B cell (primary cell): ENCODE measurements at regions not wholly inside any gene's neighbourhood (a gene's known extent, or its start where the extent isn't known, plus 50 kb on each side); places are given as distances from the start of the nearest gene placed in this dataset.

Source experiments
- ATAC-seq: fragments of 200-7000 bp; cut with Tn5 transposase; one replicate; pipeline ENCODE4 v1.10.0; 2021; ENCODE audit warnings: low read depth, mild to moderate bottlenecking, moderate number of reproducible peaks, moderate library complexity
- CTCF ChIA-PET: fragments of 350-600 bp; sonication (Branson Sonifier 250); formaldehyde crosslinking; loops from one replicate; lab custom pipeline; 2021; ENCODE audit warnings: antibody characterized with exemption, inconsistent platforms; lab: Charles Lee
- POLR2A ChIA-PET: fragments of 350-600 bp; sonication (Branson Sonifier 250); formaldehyde crosslinking; loops from one replicate; lab custom pipeline; 2021; ENCODE audit warnings: antibody characterized with exemption; lab: Charles Lee
- DNase-seq: peaks from one replicate; pipeline ENCODE4 v3.0.0; 2013
- H2AFZ ChIP-seq: 2 replicates; pipeline ENCODE4 v1.6.1; 2012; ENCODE audit warnings: mild to moderate bottlenecking, low read depth, low read length; ENCODE audit not compliant: insufficient read depth, poor library complexity, severe bottlenecking
- H3K27ac ChIP-seq, 2 donors: 1 replicate in 1 of 2; 2 replicates in 1 of 2; pipeline ENCODE4 v1.5.1; 2012 to 2013; ENCODE audit warnings: low read length in 2 of 2, mild to moderate bottlenecking in 2 of 2, moderate library complexity in 1 of 2
- H3K27me3 ChIP-seq, 4 experiments: fragments of 200-600 bp in 1 of 4; sonication (generic) in 1 of 4; replicated peaks in 1 of 4; 1 replicate in 2 of 4; 2 replicates in 2 of 4; pipeline versions ENCODE4 v1.6.1 to v1.7.0; 2013 to 2016; ENCODE audit warnings: low read length in 3 of 4, mild to moderate bottlenecking in 2 of 4, mixed read lengths in 1 of 4, moderate library complexity in 1 of 4; ENCODE audit not compliant: insufficient read depth in 4 of 4, control insufficient read depth in 3 of 4; ENCODE audit errors: control extremely low read depth in 1 of 4
- H3K36me3 ChIP-seq, 2 experiments: replicated peaks in 1 of 2; 1 replicate in 1 of 2; 2 replicates in 1 of 2; pipeline versions ENCODE4 v1.6.1 to v1.7.1; 2013; ENCODE audit warnings: low read length in 1 of 2; ENCODE audit not compliant: insufficient read depth in 2 of 2, control insufficient read depth in 1 of 2; ENCODE audit errors: control extremely low read depth in 1 of 2, extremely low read depth in 1 of 2
- H3K4me1 ChIP-seq, 2 donors: fragments of 200-600 bp in 1 of 2; sonication (generic) in 1 of 2; 1 replicate in 1 of 2; 2 replicates in 1 of 2; pipeline versions ENCODE4 v1.5.1 to v1.6.1; 2013 to 2017; ENCODE audit warnings: low read length in 2 of 2; ENCODE audit not compliant: control insufficient read depth in 2 of 2, insufficient read depth in 2 of 2
- H3K4me2 ChIP-seq: replicated peaks from 2 replicates; pipeline ENCODE3; 2012; ENCODE audit warnings: mild to moderate bottlenecking, low read depth, low read length; ENCODE audit not compliant: poor library complexity, severe bottlenecking
- H3K4me3 ChIP-seq, 5 experiments: fragments of 200-600 bp in 1 of 5; sonication (generic) in 1 of 5; 1 replicate in 3 of 5; 2 replicates in 2 of 5; pipeline versions ENCODE4 v1.5.1 to v1.7.0; 2011 to 2016; ENCODE audit warnings: low read length in 4 of 5, mild to moderate bottlenecking in 4 of 5, low read depth in 2 of 5, control low read depth in 1 of 5, moderate library complexity in 1 of 5; ENCODE audit not compliant: insufficient read depth in 1 of 5; ENCODE audit errors: control extremely low read depth in 1 of 5, extremely low read depth in 1 of 5
- H3K79me2 ChIP-seq: fragments of 200-600 bp; sonication (generic); one replicate; pipeline ENCODE4 v1.6.0; 2016; ENCODE audit warnings: low read length; ENCODE audit not compliant: control insufficient read depth, insufficient read depth
- H3K9ac ChIP-seq: fragments of 200-600 bp; sonication (generic); 2 replicates; pipeline ENCODE4 v1.6.1; 2017; ENCODE audit warnings: mild to moderate bottlenecking, low read length, moderate library complexity
- H3K9me3 ChIP-seq, 3 donors: one replicate each; pipeline versions ENCODE4 v1.6.1 to v1.7.1; 2013; ENCODE audit warnings: low read length in 2 of 3; ENCODE audit not compliant: control insufficient read depth in 2 of 3, insufficient read depth in 1 of 3; ENCODE audit errors: control extremely low read depth in 1 of 3
- H4K20me1 ChIP-seq: 2 replicates; pipeline ENCODE4 v1.6.0; 2012; ENCODE audit warnings: mild to moderate bottlenecking, low read length; ENCODE audit not compliant: insufficient read depth, control insufficient read depth, poor library complexity, severe bottlenecking
- H3K27ac Mint-ChIP-seq: one replicate; pipeline ENCODE4 v1.8.0; 2021; ENCODE audit warnings: mixed read lengths
- H3K27me3 Mint-ChIP-seq: one replicate; pipeline ENCODE4 v1.8.0; 2021; ENCODE audit warnings: mixed read lengths
- H3K4me1 Mint-ChIP-seq: one replicate; pipeline ENCODE4 v1.8.0; 2021; ENCODE audit warnings: mixed read lengths
- H3K4me3 Mint-ChIP-seq: one replicate; pipeline ENCODE4 v1.8.0; 2021; ENCODE audit warnings: mixed read lengths
- H3K9me3 Mint-ChIP-seq: one replicate; pipeline ENCODE4 v1.8.0; 2022; ENCODE audit warnings: mixed read lengths; ENCODE audit not compliant: insufficient read depth
- CTCF ChIP-seq: fragments of 200-600 bp; IDR thresholded peaks from one replicate; pipeline ENCODE4 v1.8.0; 2022; ENCODE audit warnings: antibody characterized with exemption, mild to moderate bottlenecking
- EZH2 ChIP-seq: IDR thresholded peaks from 2 replicates; pipeline ENCODE4 v1.6.1; 2012; ENCODE audit warnings: borderline replicate concordance, low read depth, mild to moderate bottlenecking, moderate library complexity, low read length; ENCODE audit not compliant: insufficient read depth, poor library complexity, severe bottlenecking
- WGBS: methylation state at CpG from one replicate; pipeline ENCODE4 v1.1.5; 2013; ENCODE audit warnings: missing lambda C conversion rate; ENCODE audit not compliant: insufficient coverage; 5-methylcytosine and 5-hydroxymethylcytosine counted together
- intact Hi-C: fragments of 100-400 bp; cut with micrococcal nuclease; formaldehyde crosslinking; loops from one replicate; pipeline ENCODE4 v1.10.0; 2022

GRCh38 chr9:129287619-129288305 is 109.7 kb upstream of the IER5L start:
- 93% methylated on average over 23 of the region's 24 CpGs for WGBS

More at GRCh38 chr9:129287619-129288305, 109.7 kb upstream of the IER5L start:
- Histone ChIP-seq H3K36me3 (no peaks in the 10 kb centered on the region), H3K27me3 (peaks cover 0 to 2% (median 0%) of the 10 kb centered on the region in 4 experiments), H3K9me3 (peaks cover 0 to 8% (median 0%) of the 10 kb centered on the region in 3 donors), H3K79me2 (no peaks in the 10 kb centered on the region), H3K4me1 (no peaks in the 10 kb centered on the region), H3K4me3 (no peak overlapping the region), H2AFZ (no peak overlapping the region), H3K4me2 (no peak overlapping the region), H3K9ac (no peak overlapping the region), H4K20me1 (no peaks in the 10 kb centered on the region), H3K27ac (no peak overlapping the region)
- Mint-ChIP-seq H3K9me3 (no peaks in the 10 kb centered on the region), H3K4me1 (no peaks in the 10 kb centered on the region), H3K27me3 (peaks cover 5% of the 10 kb centered on the region), H3K27ac (no peak overlapping the region), H3K4me3 (no peak overlapping the region)
- intact Hi-C loops = no loop called here
- no peak for DNase-seq
- ChIA-PET POLR2A (no interaction called here), CTCF (no interaction called here)
- ATAC-seq = no peak
- TF ChIP-seq EZH2 = no peak
- no peak for TF ChIP-seq CTCF
